Thoracic aorta (tissue), 2 donors: ENCODE measurements at regions not wholly inside any gene's neighbourhood (a gene's known extent, or its start where the extent isn't known, plus 50 kb on each side); places are given as distances from the start of the nearest gene placed in this dataset.

Experiments used
- ATAC-seq: fragments of 150-250 bp; one replicate; pipeline ENCODE4 v1.8.0; 2017; ENCODE audit warnings: low read depth; ENCODE audit not compliant: insufficient number of reproducible peaks, low FRiP score
- DNase-seq: peaks from one replicate; pipeline ENCODE4 v3.0.0-alpha.2; 2020; ENCODE audit warnings: low spot score
- H3K27ac ChIP-seq, 2 donors: fragments of 200-600 bp; sonication (generic); 1 replicate in 1 of 2; 2 replicates in 1 of 2; pipeline ENCODE4 v1.5.1; 2016; ENCODE audit warnings: mild to moderate bottlenecking in 2 of 2, moderate library complexity in 2 of 2
- H3K27me3 ChIP-seq: fragments of 200-600 bp; sonication (generic); replicated peaks from 2 replicates; pipeline ENCODE4 v1.6.0; 2016; ENCODE audit warnings: mild to moderate bottlenecking; ENCODE audit not compliant: insufficient read depth
- H3K36me3 ChIP-seq: fragments of 200-600 bp; sonication (generic); one replicate; pipeline ENCODE4 v1.5.1; 2016
- H3K4me1 ChIP-seq, 2 donors: fragments of 200-600 bp; sonication (generic); 1 replicate in 1 of 2; 2 replicates in 1 of 2; pipeline versions ENCODE4 v1.5.1 to v1.6.0; 2016; ENCODE audit warnings: low read depth in 2 of 2, mild to moderate bottlenecking in 1 of 2; ENCODE audit not compliant: control insufficient read depth in 1 of 2
- H3K4me3 ChIP-seq: fragments of 200-600 bp; sonication (generic); 2 replicates; pipeline ENCODE4 v1.5.1; 2016; ENCODE audit warnings: mild to moderate bottlenecking
- H3K9me3 ChIP-seq: fragments of 200-600 bp; sonication (generic); 2 replicates; pipeline ENCODE4 v1.5.1; 2016
- CTCF ChIP-seq: fragments of 200-600 bp; sonication (generic); IDR thresholded peaks from one replicate; pipeline ENCODE4 v1.5.1; 2019; ENCODE audit warnings: antibody characterized with exemption

GRCh38 chr3:181274025-181274424 lies 284.5 kb upstream of the DNAJC19 start:
- Histone ChIP-seq H3K27me3 (no peaks in the 10 kb centered on the region), H3K9me3 (no peaks in the 10 kb centered on the region), H3K27ac (no peak overlapping the region), H3K4me3 (no peak overlapping the region), H3K36me3 (no peaks in the 10 kb centered on the region), H3K4me1 (no peaks in the 10 kb centered on the region)
- no peak for ATAC-seq
- DNase-seq, result no peak
- no peak for TF ChIP-seq CTCF

DNA sequence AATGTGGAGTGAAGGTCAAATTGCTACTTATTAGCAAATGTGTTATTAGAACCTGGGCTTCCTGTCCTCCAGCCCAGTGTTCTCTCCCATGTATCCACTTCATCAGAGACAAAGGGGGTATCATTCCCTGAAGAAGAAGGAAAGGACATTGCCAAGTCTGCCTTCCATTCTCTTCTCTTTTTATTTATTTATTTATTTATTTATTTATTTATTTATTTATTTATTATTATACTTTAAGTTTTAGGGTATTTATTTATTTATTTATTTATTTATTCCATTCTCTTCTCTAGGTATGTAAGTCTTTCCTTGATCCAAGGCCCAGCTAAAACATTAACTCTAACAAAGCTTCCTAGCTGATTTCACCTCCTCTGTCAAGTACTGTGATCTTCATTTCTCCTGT lies 277.8 kb upstream of the DNAJC19 start:
- H3K27ac ChIP-seq, result no peak overlapping the region

GRCh38 chr3:181265750-181266333 lies 276.3 kb upstream of the DNAJC19 start:
- ATAC-seq (no peak), DNase-seq (no peak)
- no peaks in the 10 kb centered on the region for H3K9me3 ChIP-seq
- H3K27ac ChIP-seq, result no peak overlapping the region
- H3K27me3 ChIP-seq, result no peaks in the 10 kb centered on the region
- H3K36me3 ChIP-seq, result no peaks in the 10 kb centered on the region
- TF ChIP-seq CTCF, result no peak
- H3K4me1 ChIP-seq, result no peaks in the 10 kb centered on the region
- no peak overlapping the region for H3K4me3 ChIP-seq

More for the DNA sequence above, 277.8 kb upstream of the DNAJC19 start:
- Histone ChIP-seq H3K36me3 (no peaks in the 10 kb centered on the region), H3K4me3 (no peak overlapping the region), H3K4me1 (no peaks in the 10 kb centered on the region), H3K27me3 (no peaks in the 10 kb centered on the region), H3K9me3 (no peaks in the 10 kb centered on the region)
- no peak for TF ChIP-seq CTCF
- DNase-seq (no peak), ATAC-seq (no peak)

DNA sequence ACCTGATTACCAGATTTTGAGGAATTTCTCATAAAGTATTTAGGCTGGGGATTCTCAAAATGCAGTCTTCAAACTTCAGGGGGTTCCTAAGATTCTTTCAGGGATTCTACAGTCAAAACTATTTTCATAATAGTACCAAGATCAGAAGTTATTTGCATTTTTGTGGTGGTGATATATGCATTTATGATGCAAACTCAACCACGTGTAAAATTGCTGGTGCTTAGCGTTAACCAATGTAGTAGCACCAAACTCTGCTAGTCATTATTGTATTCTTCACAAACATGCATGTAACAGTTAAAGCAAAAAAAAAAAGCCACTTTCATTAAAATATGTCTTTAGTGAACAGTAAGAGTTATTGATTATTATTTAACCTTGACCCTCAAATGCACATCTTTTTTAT lies 274.9 kb upstream of the DNAJC19 start:
- H3K27me3 ChIP-seq, result no peaks in the 10 kb centered on the region
- no peaks in the 10 kb centered on the region for H3K9me3 ChIP-seq
- H3K4me1 ChIP-seq, result no peaks in the 10 kb centered on the region
- no peak overlapping the region for H3K27ac ChIP-seq
- no peak for TF ChIP-seq CTCF
- ATAC-seq (no peak), DNase-seq (no peak)
- H3K4me3 ChIP-seq, result no peak overlapping the region
- no peaks in the 10 kb centered on the region for H3K36me3 ChIP-seq

- Histone ChIP-seq H3K4me1 (no peaks in the 10 kb centered on the region), H3K9me3 (no peaks in the 10 kb centered on the region), H3K27me3 (no peaks in the 10 kb centered on the region), H3K4me3 (no peak overlapping the region), H3K27ac (no peak overlapping the region), H3K36me3 (no peaks in the 10 kb centered on the region)
- no peak for DNase-seq
- ATAC-seq, result no peak
- TF ChIP-seq CTCF, result no peak
Observed at GRCh38 chr3:181253796-181254195, 264.3 kb upstream of the DNAJC19 start.
